Skin of body (tissue), 1 donor: ENCODE measurements at regions not wholly inside any gene's neighbourhood (a gene's known extent, or its start where the extent isn't known, plus 50 kb on each side); places are given as distances from the start of the nearest gene placed in this dataset.
A peak's percentile ranks its signal among the peaks of the same experiment; 100 is the strongest.

Source experiments
- DNase-seq: peaks from one replicate; lab custom pipeline; 2025; lab: John Stamatoyannopoulos, UW

DNA sequence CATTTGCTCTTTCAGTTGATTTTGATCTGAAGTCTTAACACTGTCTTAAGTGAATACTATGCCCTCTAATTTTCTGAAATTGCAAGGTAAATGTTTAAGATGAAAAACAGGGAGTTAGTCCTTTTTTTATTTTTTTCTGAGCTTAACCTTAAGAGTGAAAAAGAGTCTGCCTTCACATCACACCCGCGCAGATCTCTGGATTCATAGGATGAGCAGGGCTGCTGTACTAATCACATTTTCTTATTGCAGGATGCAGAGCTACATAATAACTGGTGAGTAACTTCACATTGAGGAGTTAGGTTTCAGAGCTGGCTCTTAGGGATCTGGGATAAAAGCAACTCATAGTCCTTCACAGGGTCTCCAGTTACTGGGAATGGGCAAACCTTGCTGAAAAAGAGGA, 188.7 kb upstream of the ATP1B1 start:
- no peak for DNase-seq

DNA sequence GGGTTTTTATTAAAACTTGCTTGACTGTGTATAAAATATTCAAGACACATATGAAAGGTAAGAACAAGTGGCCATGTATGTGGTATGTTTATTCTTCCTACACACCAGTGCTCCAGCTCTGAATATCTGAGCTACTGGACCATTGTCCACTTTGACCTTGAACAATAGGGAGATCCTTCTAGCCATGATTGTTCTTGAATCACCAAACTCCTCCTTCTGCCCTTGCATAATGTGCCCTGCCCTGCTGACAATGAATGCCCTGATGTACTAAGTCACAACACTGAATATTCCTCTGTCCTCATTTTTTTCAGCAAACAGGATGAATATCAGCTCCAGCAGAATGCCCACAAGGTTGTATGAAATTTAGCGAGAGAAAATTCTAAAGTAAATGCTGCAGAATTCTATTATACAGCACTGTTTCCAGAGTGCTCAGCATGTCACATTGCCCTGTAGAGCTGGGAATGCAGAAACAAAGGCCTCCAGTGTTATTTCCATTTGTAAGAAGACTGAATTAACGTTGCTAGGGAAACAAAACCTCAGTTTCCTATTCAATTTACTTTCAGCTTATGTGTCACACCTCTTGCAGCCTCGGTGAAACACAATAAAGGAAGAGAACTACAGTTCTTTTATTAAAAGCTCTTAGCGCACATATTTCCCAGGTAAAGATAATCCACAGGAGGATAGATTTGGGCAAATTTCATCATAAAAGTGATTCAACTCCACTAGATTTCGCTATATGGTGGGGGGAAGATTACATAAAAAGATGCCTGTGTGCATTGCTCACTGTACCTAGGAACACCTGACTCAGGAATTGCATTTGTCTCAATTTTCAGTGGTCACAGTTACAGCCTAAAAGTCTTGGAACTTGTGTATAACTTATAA, 187.4 kb upstream of the ATP1B1 start:
- DNase-seq, result no peak

DNA sequence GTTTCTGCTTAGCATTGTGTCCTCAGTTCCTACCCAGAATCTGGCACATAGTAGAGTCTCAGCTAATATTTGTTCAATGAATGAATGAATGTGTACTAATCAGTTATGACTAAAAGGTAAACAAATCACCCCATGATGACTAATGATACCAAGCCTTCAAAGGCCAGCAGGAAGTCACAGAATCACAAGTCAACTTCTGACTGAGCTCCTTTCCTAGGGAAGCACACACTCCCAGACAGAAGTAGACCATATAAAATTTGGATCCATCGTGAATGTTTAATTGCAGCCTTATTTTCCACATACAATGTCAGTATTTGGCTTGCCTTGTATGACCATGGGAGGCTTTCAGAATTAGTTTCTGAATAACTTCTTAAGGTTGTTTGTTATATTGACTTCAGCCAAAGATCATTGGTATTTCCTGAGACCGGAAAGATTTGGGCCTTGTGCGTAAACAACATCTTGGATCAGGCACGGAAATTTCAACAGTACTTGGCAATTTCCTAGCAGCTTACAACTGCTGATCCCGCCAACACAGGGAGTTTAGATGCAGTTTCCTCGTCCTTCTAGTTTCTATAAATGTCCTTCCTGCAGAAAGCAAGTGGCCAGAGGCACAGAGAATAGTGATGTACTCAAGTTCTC, 185.9 kb upstream of the ATP1B1 start:
- peak; percentile 79 for DNase-seq

DNA sequence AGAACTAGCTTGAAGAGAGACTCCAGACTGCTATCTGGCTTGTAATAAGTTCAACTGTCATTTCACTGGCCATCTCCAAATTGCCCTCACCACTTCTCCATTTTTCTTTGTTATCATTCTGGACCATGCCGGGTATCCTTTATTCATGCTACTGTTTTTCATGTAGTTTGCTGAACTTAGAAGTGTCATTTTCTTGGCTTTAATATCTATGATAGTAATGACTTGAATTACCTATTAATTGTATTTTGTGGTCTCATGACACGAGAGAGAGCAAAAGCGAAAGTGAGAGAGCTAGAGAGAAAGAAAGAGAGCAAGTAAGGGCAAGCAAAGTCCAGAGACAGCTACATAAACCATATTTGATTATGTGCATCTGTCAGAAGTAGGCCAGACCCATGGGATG, 184.9 kb upstream of the ATP1B1 start:
- no peak for DNase-seq

DNA sequence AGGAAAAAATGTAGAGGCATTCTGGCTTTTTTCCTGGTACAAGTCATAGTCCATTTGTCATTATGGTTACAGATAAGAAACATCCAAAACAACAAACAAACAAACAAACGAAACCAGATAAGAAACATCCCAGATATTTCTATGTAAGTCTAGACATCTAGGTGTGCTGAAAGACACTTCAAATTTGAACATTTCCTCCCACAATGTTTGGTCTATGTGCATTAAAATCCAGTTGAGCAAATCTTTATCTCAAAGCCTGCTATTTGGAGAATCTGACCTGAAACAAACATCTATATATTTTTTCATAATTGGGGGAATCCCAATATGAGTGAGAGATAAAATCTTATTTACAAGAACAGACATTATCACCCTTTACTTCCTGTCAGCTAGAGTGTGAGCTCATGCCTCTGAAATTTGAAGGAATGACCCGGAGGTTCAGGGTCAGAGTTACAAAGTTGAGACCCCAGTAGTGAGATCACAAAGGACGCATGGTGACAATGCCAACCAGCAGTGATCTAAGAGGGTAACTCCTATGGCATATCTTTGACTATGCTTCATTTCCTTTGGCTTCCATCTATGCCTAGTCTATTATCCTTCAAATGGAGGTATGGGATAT, 182.9 kb upstream of the ATP1B1 start:
- DNase-seq, result no peak

DNA sequence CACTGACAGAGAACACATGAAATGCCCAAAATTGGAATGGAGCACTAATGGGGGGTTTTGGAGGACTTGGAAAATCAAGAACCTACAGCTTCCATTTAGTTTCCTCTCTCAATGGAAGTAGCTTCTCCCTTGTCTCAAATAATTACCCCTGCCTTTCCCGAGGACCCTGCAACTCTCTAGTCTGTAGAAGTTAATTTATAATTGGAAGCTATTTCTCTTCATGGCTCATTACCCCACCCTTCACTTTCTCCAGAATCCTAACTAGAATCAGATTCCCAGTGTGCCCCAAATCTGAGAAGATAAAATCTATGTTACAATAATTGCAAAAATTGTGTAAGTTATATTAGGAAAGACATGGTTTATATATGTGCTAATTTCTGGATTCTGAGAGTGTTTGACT, 181.5 kb upstream of the ATP1B1 start:
- no peak for DNase-seq

DNA sequence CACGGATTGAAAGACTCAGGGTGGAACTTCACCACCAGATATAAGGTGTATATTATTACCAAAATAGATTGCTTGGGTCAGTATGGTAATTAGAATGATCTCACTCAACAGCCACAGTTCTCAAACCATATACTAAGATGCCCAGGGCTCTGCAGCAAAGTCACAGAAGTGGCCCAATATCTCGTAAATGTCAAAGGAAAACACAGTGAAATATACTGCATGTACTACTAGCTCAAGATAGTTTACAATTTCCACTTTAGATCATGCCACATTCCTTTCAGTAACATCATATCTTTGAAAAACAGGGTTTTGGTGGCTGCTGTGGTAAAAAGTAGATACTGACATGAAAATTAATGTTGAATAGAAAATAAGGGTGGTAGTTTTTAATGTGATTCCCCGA, 180.3 kb upstream of the ATP1B1 start:
- DNase-seq, result no peak

DNA sequence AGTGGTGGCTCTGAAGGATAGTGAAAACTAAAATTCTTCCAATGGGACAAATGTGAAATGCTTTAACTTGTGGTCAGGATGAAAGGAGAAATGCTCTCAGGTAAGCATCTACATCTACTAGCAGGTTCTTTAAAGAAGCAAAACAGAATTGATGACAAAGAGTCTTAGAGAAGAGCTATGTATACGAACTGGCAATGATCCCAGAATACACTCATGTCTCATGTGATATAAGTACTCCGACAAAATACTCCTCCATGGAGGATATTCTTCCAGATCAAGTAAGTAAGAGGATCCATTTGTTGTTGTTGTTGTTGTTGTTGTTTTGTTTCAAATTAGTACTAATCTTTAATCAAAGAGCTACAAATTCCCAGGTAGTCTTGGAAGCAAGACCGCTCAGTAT, 174.0 kb upstream of the ATP1B1 start:
- DNase-seq, result no peak

DNA sequence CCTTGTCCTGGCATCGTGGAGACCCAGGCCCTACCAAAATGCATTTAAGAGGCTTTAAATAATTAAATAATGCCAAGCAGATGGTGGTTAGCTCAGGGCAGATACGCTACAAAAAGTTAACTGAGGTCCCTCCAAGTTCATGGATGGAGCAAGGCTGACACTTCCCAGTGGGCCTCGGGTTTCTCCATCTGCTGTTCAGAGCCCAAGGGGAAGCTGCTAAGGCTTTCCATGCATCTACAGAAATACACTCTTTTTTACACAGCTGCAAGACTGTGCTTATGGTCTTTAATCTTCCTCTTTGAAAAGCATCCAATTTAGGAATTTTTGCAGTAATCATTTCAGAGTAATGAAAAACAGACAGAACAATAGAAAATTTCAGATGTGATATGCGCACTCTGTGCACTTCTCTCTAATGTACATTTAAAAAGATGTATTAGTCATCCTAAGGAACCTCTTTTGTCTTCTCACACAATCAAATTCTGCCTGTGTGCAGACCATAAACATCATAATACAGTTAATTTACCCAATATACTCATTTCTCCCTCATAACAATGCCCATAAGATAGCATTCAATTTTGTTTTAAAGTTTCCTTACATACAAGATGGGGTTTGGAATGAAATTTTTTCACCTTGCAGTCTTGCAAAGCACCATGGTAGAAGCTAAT, 173.2 kb upstream of the ATP1B1 start:
- DNase-seq, result peak; percentile 28

DNA sequence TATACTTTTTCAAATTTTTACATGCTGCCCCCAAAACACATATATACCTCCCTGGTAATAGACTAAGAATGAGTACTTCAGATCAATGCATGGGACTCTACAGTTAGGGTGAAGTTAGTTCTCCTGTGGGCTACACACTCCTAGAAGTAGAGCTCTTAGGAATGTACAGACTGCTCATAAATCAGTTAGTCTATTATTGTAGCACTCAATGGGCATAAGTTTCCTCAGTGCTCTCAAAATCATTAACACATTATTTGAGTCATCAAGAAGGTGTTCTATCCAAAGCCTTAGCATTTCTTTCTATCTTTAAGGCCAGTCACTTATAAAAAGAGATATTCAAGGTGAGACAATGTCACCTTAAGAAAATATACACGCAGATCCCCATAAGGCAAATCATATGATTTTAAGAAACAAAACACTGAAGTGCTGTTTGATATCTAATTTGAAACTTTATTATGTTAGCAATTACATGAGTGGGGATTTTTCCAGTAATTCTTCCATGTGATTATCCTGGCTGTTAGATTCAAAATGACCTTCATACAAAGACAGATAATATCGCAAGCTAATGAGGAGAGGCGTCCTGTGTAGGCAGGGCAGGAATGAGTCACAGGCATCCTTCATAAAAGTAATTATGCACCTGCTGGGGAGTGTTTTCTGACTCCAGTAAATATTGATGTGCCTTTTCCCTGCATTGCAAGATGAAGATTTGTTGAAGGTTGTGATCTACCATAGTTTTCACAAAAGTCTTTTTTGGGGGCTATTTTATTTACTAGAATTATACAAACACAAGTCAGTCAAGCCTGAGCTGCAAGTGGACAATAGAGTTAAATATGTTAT, 167.2 kb upstream of the ATP1B1 start:
- DNase-seq, result no peak

DNA sequence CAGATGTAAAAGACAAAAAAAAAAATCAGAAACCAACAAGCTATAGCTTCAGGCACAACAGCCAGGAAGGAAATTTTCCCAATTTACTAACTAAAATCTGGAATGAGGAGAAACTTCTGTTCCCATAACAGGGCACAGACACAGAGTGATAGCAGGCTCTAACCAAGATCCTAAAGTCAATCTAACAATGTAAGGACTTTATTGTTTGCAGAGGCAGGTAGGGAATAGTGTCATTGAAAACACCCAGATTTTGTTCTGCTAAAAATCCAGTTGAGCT, 166.6 kb upstream of the ATP1B1 start:
- no peak for DNase-seq

DNA sequence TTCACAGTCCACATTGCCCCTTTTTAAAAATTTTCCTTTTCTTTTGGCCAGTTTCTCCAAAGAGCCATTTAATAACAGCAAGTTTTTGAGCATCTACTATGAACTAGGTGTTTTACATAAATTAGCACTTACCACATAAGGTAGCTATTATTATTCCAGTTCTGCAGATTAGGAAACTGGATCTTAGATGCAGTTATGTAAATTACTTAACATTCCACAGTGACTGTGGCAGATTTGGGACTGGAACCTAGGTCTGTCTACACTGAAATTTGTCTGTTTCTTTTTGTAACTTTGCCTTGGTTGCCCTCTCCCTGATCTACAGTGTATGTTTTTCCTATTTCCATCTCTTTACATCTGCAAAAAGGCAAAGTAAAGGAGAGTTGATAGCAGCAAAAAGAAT, 164.8 kb upstream of the ATP1B1 start:
- DNase-seq, result no peak

DNA sequence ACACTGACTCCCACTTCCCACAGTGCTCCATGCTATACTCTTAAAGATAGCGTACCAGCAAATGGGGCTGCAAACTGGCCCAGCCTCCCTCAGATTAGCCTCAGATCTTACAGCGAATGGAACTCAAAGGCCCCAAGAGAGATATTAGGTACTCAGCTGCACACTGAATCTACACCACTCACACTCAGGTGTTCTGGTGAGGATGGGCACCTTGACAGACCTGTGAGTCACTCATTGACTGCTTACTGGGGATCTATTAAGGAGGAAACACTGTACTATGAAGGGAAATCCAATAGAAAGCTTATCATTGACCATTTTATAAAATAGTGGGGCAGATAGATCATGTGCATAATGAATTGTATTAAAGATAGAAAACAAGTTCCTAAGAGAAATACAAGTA, 164.3 kb upstream of the ATP1B1 start:
- no peak for DNase-seq

DNA sequence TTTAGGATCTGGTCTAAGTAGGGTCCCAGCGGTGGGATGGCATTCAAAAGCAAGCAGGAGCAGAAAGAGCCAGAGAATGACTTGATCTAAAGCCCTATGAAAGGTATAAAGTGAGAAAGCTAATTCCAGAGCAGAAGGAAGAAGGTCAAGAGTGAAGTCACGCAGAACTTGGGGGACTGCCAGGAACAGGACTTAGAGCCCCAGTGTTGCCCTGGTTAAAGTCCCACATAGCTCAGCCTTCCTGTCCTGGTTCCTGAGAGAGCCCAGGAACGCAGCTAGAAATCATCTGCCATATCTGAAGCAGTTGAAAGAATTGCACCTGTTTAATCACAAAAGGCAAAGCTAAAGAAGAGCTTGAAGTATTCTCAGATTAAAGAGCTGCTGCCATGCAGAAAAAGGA, 160.6 kb upstream of the ATP1B1 start:
- no peak for DNase-seq

DNA sequence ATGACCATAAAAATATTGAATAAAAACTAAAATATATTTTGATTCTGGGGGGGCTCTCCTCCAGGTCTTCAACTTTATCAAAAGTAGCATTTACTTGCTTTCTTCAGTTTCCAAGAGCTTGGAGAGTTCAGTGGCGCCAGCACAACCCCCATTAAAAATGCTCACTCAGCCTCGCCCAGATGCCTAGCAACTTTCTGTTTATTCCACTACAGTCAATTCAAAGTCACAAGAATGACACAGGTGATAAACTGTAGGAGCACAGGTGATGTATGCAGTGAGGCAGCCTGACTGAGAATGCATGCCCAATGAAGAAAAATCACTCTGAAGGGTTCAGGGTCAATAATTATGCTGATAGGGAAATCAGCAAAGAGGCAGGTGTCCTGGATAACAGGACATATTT, 159.4 kb upstream of the ATP1B1 start:
- DNase-seq, result no peak

DNA sequence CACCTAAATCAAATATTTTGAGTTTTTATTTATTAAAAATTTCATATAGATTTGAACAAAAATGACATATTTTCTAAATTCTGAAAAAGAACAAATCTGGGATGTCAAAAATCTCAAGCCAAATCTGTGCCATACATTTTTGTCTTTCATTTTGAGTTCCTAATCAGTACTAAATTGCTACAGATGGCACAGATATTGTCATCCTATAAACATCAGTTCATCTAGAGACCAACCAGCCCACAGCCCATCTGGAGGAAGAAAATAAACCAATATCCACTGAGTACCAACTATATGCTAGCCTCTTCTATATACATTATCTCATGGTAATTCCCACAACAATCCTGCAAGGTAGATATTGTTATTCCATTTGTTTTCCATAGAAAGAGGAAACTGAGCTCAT, 156.8 kb upstream of the ATP1B1 start:
- DNase-seq, result no peak

DNA sequence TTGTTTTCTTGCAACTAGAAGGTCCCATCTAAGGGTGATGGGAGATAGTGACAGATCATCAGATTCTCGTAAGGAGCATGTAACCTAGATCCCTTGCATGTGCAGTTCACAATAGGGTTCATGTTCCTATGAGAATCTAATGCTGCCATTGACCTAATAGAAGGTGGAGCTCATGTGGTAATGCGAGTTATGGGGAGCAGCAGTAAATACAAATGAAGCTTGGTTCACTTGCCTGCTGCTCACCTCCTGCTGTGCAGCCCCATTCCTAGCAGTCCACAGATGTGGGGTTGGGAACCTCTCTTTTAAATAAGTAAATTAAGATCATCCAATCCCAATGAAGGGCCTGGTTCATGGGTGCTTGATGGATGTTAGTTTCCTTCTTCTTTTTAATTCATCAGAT, 148.7 kb upstream of the ATP1B1 start:
- DNase-seq, result no peak

DNA sequence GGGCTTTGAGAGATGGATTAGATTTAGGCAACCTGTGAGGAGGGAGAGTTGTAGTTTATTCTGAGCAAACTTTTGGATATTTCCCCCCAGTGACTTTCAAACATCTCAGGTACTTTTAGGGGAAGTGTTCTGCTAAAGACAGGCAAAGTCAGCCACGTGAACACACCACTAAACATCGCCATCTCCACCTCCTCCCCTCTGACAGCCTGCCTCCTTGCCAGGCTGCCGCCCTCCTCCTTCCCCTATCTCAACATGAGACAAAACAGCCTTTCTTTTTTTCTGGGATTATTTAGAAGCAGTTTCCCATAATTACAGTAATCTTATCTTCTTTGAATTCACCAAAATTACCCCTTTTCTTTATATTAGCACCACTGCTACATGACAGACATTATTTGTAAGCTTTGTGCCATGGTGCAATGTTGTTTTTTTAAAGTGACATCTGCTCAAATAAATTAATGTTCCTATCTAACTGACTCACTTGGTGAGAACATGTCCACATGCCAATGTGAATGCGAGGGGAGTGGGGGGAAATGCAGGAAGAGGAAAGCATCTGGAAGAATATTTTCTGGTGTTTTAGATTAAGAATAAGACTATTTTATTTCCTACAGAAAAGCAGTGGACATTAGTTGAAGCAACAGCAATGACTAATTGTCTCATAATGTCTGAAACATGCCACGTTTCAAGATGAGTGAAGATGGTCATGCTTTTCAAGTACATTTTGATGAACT, 147.8 kb upstream of the ATP1B1 start:
- no peak for DNase-seq

DNA sequence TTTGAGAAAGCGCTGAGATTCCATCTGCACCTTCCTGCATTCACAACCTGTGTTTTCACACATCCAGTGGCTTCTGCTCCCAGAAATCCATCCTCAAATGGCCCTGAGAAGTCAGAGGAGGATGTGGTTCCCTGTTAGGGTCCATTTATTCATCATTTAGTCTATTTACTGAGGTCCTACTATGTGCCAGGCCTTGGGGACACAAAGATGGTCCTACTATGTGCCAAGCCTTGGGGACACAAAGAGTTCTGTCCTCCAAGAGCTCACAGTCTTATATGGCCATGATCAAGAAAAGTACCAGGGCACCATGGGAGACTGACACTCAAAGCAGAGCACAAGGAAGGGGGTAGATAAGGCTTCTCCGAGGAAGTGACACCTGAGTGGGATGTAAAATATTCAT, 147.1 kb upstream of the ATP1B1 start:
- no peak for DNase-seq

DNA sequence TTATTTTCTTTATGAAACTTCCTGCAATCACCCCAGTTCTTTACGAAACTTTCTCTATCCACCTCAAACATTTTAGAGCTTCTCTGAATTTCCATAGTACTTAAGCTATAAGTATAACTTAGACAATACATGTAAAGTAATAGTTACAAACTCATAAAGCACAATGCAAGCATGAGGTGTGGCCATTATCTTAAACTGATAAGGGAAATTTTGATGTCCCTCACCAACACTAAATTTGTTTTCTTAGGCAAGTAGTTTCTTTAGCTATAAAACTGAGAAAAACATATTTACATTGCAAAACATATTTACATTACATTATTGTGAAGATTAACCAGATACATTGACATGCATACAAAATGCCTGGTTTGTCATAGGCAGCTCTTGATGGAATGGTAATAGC, 146.4 kb upstream of the ATP1B1 start:
- no peak for DNase-seq

DNA sequence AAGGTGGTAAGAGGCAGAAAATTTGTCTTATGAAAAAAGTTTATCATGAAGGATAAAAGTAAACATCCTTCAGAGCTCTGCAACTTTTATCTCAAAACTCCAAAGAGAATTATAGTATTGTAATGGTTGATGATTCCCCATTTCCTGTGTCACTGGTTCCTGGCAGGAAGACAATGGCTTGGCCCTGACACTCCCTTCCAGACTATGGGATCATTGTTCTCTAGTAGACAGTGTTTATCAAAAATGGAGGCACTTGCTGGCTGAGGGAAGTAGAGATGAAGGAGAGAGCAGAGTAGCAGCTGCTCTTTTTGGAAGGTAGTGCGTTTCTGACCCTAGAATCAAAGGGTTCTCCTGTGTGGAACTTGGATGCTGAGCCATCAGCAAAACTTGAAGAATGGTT, 145.9 kb upstream of the ATP1B1 start:
- DNase-seq, result no peak
